Nephron (organoid): ENCODE measurements at regions not wholly inside any gene's neighbourhood (a gene's known extent, or its start where the extent isn't known, plus 50 kb on each side); places are given as distances from the start of the nearest gene placed in this dataset.

ENCODE experiments used
- H3K27ac Mint-ChIP-seq, 3 experiments: 2 replicates each; pipeline ENCODE4 v1.8.0; 2020; ENCODE audit warnings: mixed read lengths in 3 of 3, mild to moderate bottlenecking in 2 of 3, moderate library complexity in 1 of 3
- H3K27me3 Mint-ChIP-seq: 2 replicates; pipeline ENCODE4 v1.8.0; 2021; ENCODE audit warnings: low read depth, mild to moderate bottlenecking, moderate library complexity, mixed read lengths
- H3K36me3 Mint-ChIP-seq: 2 replicates; pipeline ENCODE4 v1.8.0; 2020; ENCODE audit warnings: low read depth, mixed read lengths
- H3K4me1 Mint-ChIP-seq: 2 replicates; pipeline ENCODE4 v1.8.0; 2020; ENCODE audit warnings: mixed read lengths
- H3K4me3 Mint-ChIP-seq, 3 experiments: 2 replicates each; pipeline ENCODE4 v1.8.0; 2020; ENCODE audit warnings: mild to moderate bottlenecking in 3 of 3, mixed read lengths in 3 of 3, moderate library complexity in 2 of 3
- H3K9me3 Mint-ChIP-seq: 2 replicates; pipeline ENCODE4 v1.8.0; 2020; ENCODE audit warnings: mixed read lengths
- CTCF ChIP-seq, 3 experiments: fragments of 200-600 bp; sonication (generic); IDR thresholded peaks; one replicate each; pipeline ENCODE4 v1.5.0; 2021; ENCODE audit warnings: antibody characterized with exemption in 3 of 3; ENCODE audit not compliant: unreplicated experiment in 3 of 3

DNA sequence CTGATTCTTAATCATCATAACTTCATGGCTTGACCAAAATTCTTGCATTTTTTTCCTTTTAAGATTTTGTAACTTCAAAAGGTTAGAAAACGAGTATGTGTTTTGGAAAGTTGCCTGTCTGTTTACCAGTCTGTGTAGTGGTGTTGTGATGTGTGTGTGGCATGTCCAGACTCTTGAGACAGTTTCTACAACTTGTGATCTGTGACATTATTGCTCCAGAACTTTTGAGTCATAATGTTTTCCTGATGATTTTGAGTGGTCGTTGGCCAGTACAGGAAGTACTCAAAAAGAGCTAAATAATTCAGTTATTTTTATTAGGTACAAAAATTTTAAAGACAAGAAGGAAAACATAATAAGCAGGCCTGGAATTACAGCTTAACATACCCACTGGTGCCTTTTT lies 229.0 kb upstream of the C2CD4B start:
- Mint-ChIP-seq H3K4me3 (peak overlapping the region in 2 of 3 experiments; percentile 62 to 99), H3K27ac (no peak overlapping the region), H3K36me3 (peaks cover 9% of the 10 kb centered on the region), H3K27me3 (peaks cover 4% of the 10 kb centered on the region), H3K4me1 (peaks cover 17% of the 10 kb centered on the region), H3K9me3 (peaks cover 6% of the 10 kb centered on the region)
- TF ChIP-seq CTCF (IDR thresholded peaks at IDR 0.05; ENCODE audit: unreplicated experiment in 3 of 3): no peak

- Mint-ChIP-seq H3K36me3 (peaks cover 48% of the 10 kb centered on the region), H3K27me3 (no peaks in the 10 kb centered on the region), H3K4me3 (no peak overlapping the region), H3K4me1 (peaks cover 17% of the 10 kb centered on the region), H3K9me3 (peaks cover 27% of the 10 kb centered on the region), H3K27ac (no peak overlapping the region)
- TF ChIP-seq CTCF (IDR thresholded peaks at IDR 0.05; ENCODE audit: unreplicated experiment in 3 of 3): no peak
Observed at GRCh38 chr15:62400778-62401177, 235.7 kb upstream of the C2CD4B start.

DNA sequence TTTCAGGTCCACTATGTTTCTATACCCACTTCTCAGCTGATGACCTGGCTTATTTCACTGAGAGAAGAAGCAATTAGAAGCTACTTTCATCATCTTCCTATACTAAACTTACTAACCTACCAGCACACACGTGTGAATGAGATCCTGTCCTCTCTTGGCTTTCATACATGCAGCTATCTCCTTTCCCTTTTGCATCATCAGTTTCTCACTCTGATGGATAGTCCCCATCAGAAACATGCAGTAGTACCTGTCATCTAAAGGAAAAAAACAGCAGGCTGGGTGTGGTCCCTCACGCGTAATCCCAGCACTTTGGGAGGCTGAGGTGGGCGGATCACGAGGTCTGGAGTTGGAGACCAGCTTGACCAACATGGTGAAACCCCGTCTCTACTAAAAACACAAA lies 237.6 kb upstream of the C2CD4B start:
- peaks cover 27% of the 10 kb centered on the region for H3K9me3 Mint-ChIP-seq
- H3K27ac Mint-ChIP-seq: no peak overlapping the region
- TF ChIP-seq CTCF (IDR thresholded peaks at IDR 0.05; ENCODE audit: unreplicated experiment in 3 of 3): no peak
- peaks cover 52% of the 10 kb centered on the region for H3K36me3 Mint-ChIP-seq
- H3K4me3 Mint-ChIP-seq: no peak overlapping the region
- peaks cover 17% of the 10 kb centered on the region for H3K4me1 Mint-ChIP-seq
- no peaks in the 10 kb centered on the region for H3K27me3 Mint-ChIP-seq

- TF ChIP-seq CTCF (IDR thresholded peaks at IDR 0.05; ENCODE audit: unreplicated experiment in 3 of 3): no peak
- H3K36me3 Mint-ChIP-seq: peaks cover 48% of the 10 kb centered on the region
- H3K27me3 Mint-ChIP-seq: no peaks in the 10 kb centered on the region
- peaks cover 17% of the 10 kb centered on the region for H3K4me1 Mint-ChIP-seq
- H3K9me3 Mint-ChIP-seq: peaks cover 25% of the 10 kb centered on the region
- H3K4me3 Mint-ChIP-seq: no peak overlapping the region
- no peak overlapping the region for H3K27ac Mint-ChIP-seq
Observed at GRCh38 chr15:62403164-62403809, 238.2 kb upstream of the C2CD4B start.

- Mint-ChIP-seq H3K9me3 (peaks cover 19% of the 10 kb centered on the region), H3K4me1 (peaks cover 20% of the 10 kb centered on the region)
Observed at GRCh38 chr15:62404194-62404985, 239.3 kb upstream of the C2CD4B start.

More at GRCh38 chr15:62404194-62404985, 239.3 kb upstream of the C2CD4B start:
- Mint-ChIP-seq H3K27ac (peak overlapping the region in 1 of 3 experiments; percentile 8), H3K36me3 (peaks cover 40% of the 10 kb centered on the region), H3K27me3 (no peaks in the 10 kb centered on the region), H3K4me3 (no peak overlapping the region)
- TF ChIP-seq CTCF (IDR thresholded peaks at IDR 0.05; ENCODE audit: unreplicated experiment in 3 of 3): no peak
